ENCODE measurements at regions not wholly inside any gene's neighbourhood (a gene's known extent, or its start where the extent isn't known, plus 50 kb on each side); places are given as distances from the start of the nearest gene placed in this dataset.

- TF ChIP-seq EZH2 (IDR thresholded peaks at IDR 0.05; ENCODE audit: borderline replicate concordance, low read length) (no peak), CTCF (conservative IDR thresholded peaks at IDR 0.05 in 1 of 2, IDR thresholded peaks at IDR 0.05 in 1 of 2; ENCODE audit: extremely low read depth in 1 of 2, insufficient read depth in 1 of 2, low read depth in 1 of 2, low read length in 2 of 2) (no peak)
Measured at GRCh38 chr4:58740897-58741296, 1630.7 kb upstream of the IGFBP7 start.
